SH-SY5Y (cell line): ENCODE measurements at regions not wholly inside any gene's neighbourhood (a gene's known extent, or its start where the extent isn't known, plus 50 kb on each side); places are given as distances from the start of the nearest gene placed in this dataset.
A peak's percentile ranks its signal among the peaks of the same experiment; 100 is the strongest.

Source experiments
- GATA2 ChIP-seq: IDR thresholded peaks from 2 replicates; pipeline ENCODE4 v1.6.1; 2011; ENCODE audit warnings: mild to moderate bottlenecking, low read depth, low read length
- GATA3 ChIP-seq: IDR thresholded peaks from 2 replicates; pipeline ENCODE4 v1.6.1; 2011; ENCODE audit warnings: low read depth, mild to moderate bottlenecking, low read length, moderate library complexity

- TF ChIP-seq GATA2, result no peak
- TF ChIP-seq GATA3, result no peak
These were observed 219.0 kb downstream of the SH3BP4 start for GRCh38 chr2:235170536-235171521.

GRCh38 chr2:235171550-235172031, 219.8 kb downstream of the SH3BP4 start:
- TF ChIP-seq GATA3 (no peak), GATA2 (peak; percentile 45; the same call in 1 of the 2 replicates)

GRCh38 chr2:235180642-235181041, 228.8 kb downstream of the SH3BP4 start:
- TF ChIP-seq GATA3 (no peak), GATA2 (no peak)

- TF ChIP-seq GATA3 (no peak), GATA2 (no peak)
These were observed 232.0 kb downstream of the SH3BP4 start for GRCh38 chr2:235183786-235184185.

- TF ChIP-seq GATA3 (no peak), GATA2 (no peak)
These were observed 236.0 kb downstream of the SH3BP4 start for GRCh38 chr2:235187806-235188205.

GRCh38 chr2:235191486-235191885, 239.7 kb downstream of the SH3BP4 start:
- TF ChIP-seq GATA2 (no peak), GATA3 (no peak)

- TF ChIP-seq GATA3, result no peak
- TF ChIP-seq GATA2, result no peak
These were observed 240.2 kb downstream of the SH3BP4 start for GRCh38 chr2:235191978-235192377.

GRCh38 chr2:235194351-235194750, 242.5 kb downstream of the SH3BP4 start:
- TF ChIP-seq GATA3 (no peak), GATA2 (no peak)

GRCh38 chr2:235194836-235195235, 243.0 kb downstream of the SH3BP4 start:
- TF ChIP-seq GATA2, result no peak
- no peak for TF ChIP-seq GATA3

GRCh38 chr2:235195921-235196320, 244.1 kb downstream of the SH3BP4 start:
- TF ChIP-seq GATA3, result no peak
- TF ChIP-seq GATA2, result no peak

- TF ChIP-seq GATA2 (no peak), GATA3 (no peak)
These were observed 247.3 kb downstream of the SH3BP4 start for GRCh38 chr2:235199128-235199527.

GRCh38 chr2:235200216-235200615, 248.4 kb downstream of the SH3BP4 start:
- no peak for TF ChIP-seq GATA3
- no peak for TF ChIP-seq GATA2

- no peak for TF ChIP-seq GATA2
- TF ChIP-seq GATA3, result no peak
These were observed 249.9 kb downstream of the SH3BP4 start for GRCh38 chr2:235201756-235202155.

- TF ChIP-seq GATA3, result no peak
- no peak for TF ChIP-seq GATA2
These were observed 253.1 kb downstream of the SH3BP4 start for GRCh38 chr2:235204948-235205347.

- no peak for TF ChIP-seq GATA3
- no peak for TF ChIP-seq GATA2
These were observed 254.6 kb downstream of the SH3BP4 start for GRCh38 chr2:235206399-235206798.
